Vagina (tissue), 2 donors: ENCODE measurements at regions not wholly inside any gene's neighbourhood (a gene's known extent, or its start where the extent isn't known, plus 50 kb on each side); places are given as distances from the start of the nearest gene placed in this dataset.

Experiments used
- POLR2A ChIP-seq, 2 donors: fragments of 450-650 bp; IDR thresholded peaks; one replicate each; pipeline ENCODE4 v1.6.1; 2017; ENCODE audit warnings: antibody characterized with exemption in 2 of 2, mild to moderate bottlenecking in 2 of 2, moderate library complexity in 2 of 2
- POLR2AphosphoS5 ChIP-seq, 2 donors: sonication (generic); formaldehyde crosslinking; IDR thresholded peaks; one replicate each; pipeline ENCODE4 v1.9.0; 2017; ENCODE audit warnings: antibody characterized with exemption in 2 of 2, mild to moderate bottlenecking in 2 of 2, low read depth in 1 of 2; ENCODE audit not compliant: insufficient read depth in 1 of 2
- TF ChIP-seq, protein P1 (sequence below), 3 experiments: fragments of 450-650 bp in 2 of 3; fragments of 200-600 bp in 1 of 3; sonication (generic) in 1 of 3; IDR thresholded peaks; one replicate each; pipeline ENCODE4 v1.5.1; 2017 to 2019; ENCODE audit warnings: antibody characterized with exemption in 3 of 3, mild to moderate bottlenecking in 2 of 3, moderate library complexity in 2 of 3

DNA sequence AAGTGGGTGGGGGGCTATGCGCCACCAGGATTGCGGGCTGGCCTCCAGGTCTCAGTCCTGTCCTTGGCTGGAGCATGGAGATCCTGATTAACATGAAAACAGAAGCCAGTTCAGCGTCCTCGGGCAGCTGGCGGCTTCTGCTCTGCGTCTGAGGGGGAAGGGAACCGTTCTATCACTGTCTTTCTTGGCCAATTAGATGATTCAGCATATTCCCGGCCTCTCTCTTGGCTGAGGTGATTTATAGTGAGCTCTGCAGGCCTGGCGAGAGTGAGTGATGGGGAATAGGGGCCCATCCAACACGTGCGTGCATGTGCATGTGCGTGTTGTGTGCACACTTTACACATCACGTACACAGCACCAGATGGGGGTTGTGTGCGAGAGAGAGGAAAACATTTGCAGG, 145.8 kb upstream of the ATP6AP2 start:
- TF ChIP-seq, protein P1, sequence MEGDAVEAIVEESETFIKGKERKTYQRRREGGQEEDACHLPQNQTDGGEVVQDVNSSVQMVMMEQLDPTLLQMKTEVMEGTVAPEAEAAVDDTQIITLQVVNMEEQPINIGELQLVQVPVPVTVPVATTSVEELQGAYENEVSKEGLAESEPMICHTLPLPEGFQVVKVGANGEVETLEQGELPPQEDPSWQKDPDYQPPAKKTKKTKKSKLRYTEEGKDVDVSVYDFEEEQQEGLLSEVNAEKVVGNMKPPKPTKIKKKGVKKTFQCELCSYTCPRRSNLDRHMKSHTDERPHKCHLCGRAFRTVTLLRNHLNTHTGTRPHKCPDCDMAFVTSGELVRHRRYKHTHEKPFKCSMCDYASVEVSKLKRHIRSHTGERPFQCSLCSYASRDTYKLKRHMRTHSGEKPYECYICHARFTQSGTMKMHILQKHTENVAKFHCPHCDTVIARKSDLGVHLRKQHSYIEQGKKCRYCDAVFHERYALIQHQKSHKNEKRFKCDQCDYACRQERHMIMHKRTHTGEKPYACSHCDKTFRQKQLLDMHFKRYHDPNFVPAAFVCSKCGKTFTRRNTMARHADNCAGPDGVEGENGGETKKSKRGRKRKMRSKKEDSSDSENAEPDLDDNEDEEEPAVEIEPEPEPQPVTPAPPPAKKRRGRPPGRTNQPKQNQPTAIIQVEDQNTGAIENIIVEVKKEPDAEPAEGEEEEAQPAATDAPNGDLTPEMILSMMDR (IDR thresholded peaks at IDR 0.05) = no peak
- TF ChIP-seq POLR2AphosphoS5 (IDR thresholded peaks at IDR 0.05; ENCODE audit: insufficient read depth in 1 of 2, low read depth in 1 of 2) (no peak), POLR2A (IDR thresholded peaks at IDR 0.05) (no peak)
